SU-DHL-6 (cell line): ENCODE measurements at regions not wholly inside any gene's neighbourhood (a gene's known extent, or its start where the extent isn't known, plus 50 kb on each side); places are given as distances from the start of the nearest gene placed in this dataset.

Experiments used
- H2AFZ ChIP-seq: fragments of 200-600 bp; sonication (generic); 2 replicates; pipeline ENCODE4 v1.6.1; 2014; ENCODE audit warnings: low read depth, mild to moderate bottlenecking, moderate library complexity, mixed read lengths, antibody characterized with exemption, low read length; ENCODE audit not compliant: severe bottlenecking
- H3F3A ChIP-seq: fragments of 200-600 bp; shearing (Covaris generic); 2 replicates; pipeline ENCODE4 v1.6.0; 2016; ENCODE audit warnings: antibody characterized with exemption, mild to moderate bottlenecking; ENCODE audit not compliant: insufficient read depth
- H3K27ac ChIP-seq: fragments of 200-600 bp; sonication (generic); 2 replicates; pipeline ENCODE4 v1.5.1; 2016; ENCODE audit warnings: low read depth, mild to moderate bottlenecking, low read length, moderate library complexity, mixed read lengths
- H3K27me3 ChIP-seq: fragments of 200-600 bp; sonication (generic), shearing (Covaris generic); 2 replicates; pipeline ENCODE4 v1.6.0; 2014; ENCODE audit warnings: mild to moderate bottlenecking, low read length
- H3K36me3 ChIP-seq: fragments of 200-600 bp; sonication (generic); 2 replicates; pipeline ENCODE4 v1.6.1; 2014; ENCODE audit warnings: mild to moderate bottlenecking, low read length, mixed read lengths
- H3K4me2 ChIP-seq: fragments of 300-600, 200-600 bp; shearing (Covaris generic), sonication (generic); 2 replicates; pipeline ENCODE4 v1.6.0; 2014; ENCODE audit warnings: low read length, low read depth, mild to moderate bottlenecking; ENCODE audit not compliant: poor library complexity, severe bottlenecking
- H3K4me3 ChIP-seq: fragments of 200-600 bp; sonication (generic); 2 replicates; pipeline ENCODE4 v1.5.1; 2014; ENCODE audit warnings: antibody characterized with exemption, low read length, mild to moderate bottlenecking, mixed read lengths; ENCODE audit not compliant: insufficient read depth, poor library complexity, severe bottlenecking
- H3K79me2 ChIP-seq: fragments of 200-600 bp; sonication (generic); 2 replicates; pipeline ENCODE4 v1.6.1; 2014; ENCODE audit warnings: mild to moderate bottlenecking, low read length, moderate library complexity; ENCODE audit not compliant: insufficient read depth
- H3K9ac ChIP-seq: fragments of 200-600 bp; sonication (generic); 2 replicates; pipeline ENCODE4 v1.7.0; 2014; ENCODE audit warnings: mild to moderate bottlenecking, low read length
- H3K9me2 ChIP-seq: fragments of 200-600 bp; sonication (generic); replicated peaks from 2 replicates; pipeline ENCODE4 v1.6.1; 2014; ENCODE audit warnings: low read length; ENCODE audit not compliant: insufficient read depth
- H3K9me3 ChIP-seq: fragments of 200-600 bp; sonication (generic); 2 replicates; pipeline ENCODE4 v1.6.1; 2014; ENCODE audit warnings: low read length, mixed read lengths; ENCODE audit not compliant: insufficient read depth
- H4K20me1 ChIP-seq: fragments of 200-600 bp; sonication (generic); 2 replicates; pipeline ENCODE4 v1.6.1; 2014; ENCODE audit warnings: low read depth, mild to moderate bottlenecking, antibody characterized with exemption, low read length, moderate library complexity, mixed read lengths
- CTCF ChIP-seq: fragments of 200-600 bp; sonication (generic); IDR thresholded peaks from one replicate; pipeline ENCODE4 v1.5.1; 2017; ENCODE audit warnings: antibody characterized with exemption, mild to moderate bottlenecking, low read length, moderate library complexity; ENCODE audit not compliant: insufficient read depth, poor library complexity, severe bottlenecking
- EZH2phosphoT487 ChIP-seq: fragments of 200-600 bp; sonication (generic), shearing (Covaris generic); conservative IDR thresholded peaks from 2 replicates; pipeline ENCODE4 v1.6.1; 2018; ENCODE audit warnings: mild to moderate bottlenecking, antibody characterized with exemption, low read length, moderate library complexity, mixed read lengths

- TF ChIP-seq EZH2phosphoT487 (no peak), CTCF (no peak)
- Histone ChIP-seq H3F3A (no peaks in the 10 kb centered on the region), H3K9me3 (no peaks in the 10 kb centered on the region), H3K27me3 (no peaks in the 10 kb centered on the region), H3K4me3 (no peak overlapping the region), H4K20me1 (no peaks in the 10 kb centered on the region), H3K79me2 (no peaks in the 10 kb centered on the region), H3K9ac (no peak overlapping the region), H2AFZ (no peak overlapping the region), H3K4me2 (no peak overlapping the region), H3K36me3 (no peaks in the 10 kb centered on the region), H3K9me2 (no peaks in the 10 kb centered on the region), H3K27ac (no peak overlapping the region)
Observed at GRCh38 chr9:106704056-106704615, 158.8 kb upstream of the ZNF462 start.

GRCh38 chr9:106707291-106707690, 155.7 kb upstream of the ZNF462 start:
- no peak overlapping the region for H2AFZ ChIP-seq
- H3K9me2 ChIP-seq: no peaks in the 10 kb centered on the region
- no peaks in the 10 kb centered on the region for H3K27me3 ChIP-seq
- H3K4me2 ChIP-seq: no peak overlapping the region
- H3K79me2 ChIP-seq: no peaks in the 10 kb centered on the region
- H3K9ac ChIP-seq: no peak overlapping the region
- H3K9me3 ChIP-seq: no peaks in the 10 kb centered on the region
- no peaks in the 10 kb centered on the region for H4K20me1 ChIP-seq
- TF ChIP-seq EZH2phosphoT487 (no peak), CTCF (no peak)
- no peak overlapping the region for H3K4me3 ChIP-seq
- H3K27ac ChIP-seq: no peak overlapping the region
- H3F3A ChIP-seq: no peaks in the 10 kb centered on the region
- H3K36me3 ChIP-seq: no peaks in the 10 kb centered on the region

- Histone ChIP-seq H3K9ac (no peak overlapping the region), H3K9me3 (no peaks in the 10 kb centered on the region), H3K79me2 (no peaks in the 10 kb centered on the region), H3K27ac (no peak overlapping the region), H3K4me3 (no peak overlapping the region), H3F3A (no peaks in the 10 kb centered on the region), H3K27me3 (no peaks in the 10 kb centered on the region), H3K9me2 (no peaks in the 10 kb centered on the region), H3K4me2 (no peak overlapping the region), H4K20me1 (no peaks in the 10 kb centered on the region), H3K36me3 (no peaks in the 10 kb centered on the region), H2AFZ (no peak overlapping the region)
- TF ChIP-seq CTCF: no peak
- no peak for TF ChIP-seq EZH2phosphoT487
Observed at GRCh38 chr9:106707738-106708474, 155.1 kb upstream of the ZNF462 start.
